Stomach (tissue), 4 donors: ENCODE measurements at regions not wholly inside any gene's neighbourhood (a gene's known extent, or its start where the extent isn't known, plus 50 kb on each side); places are given as distances from the start of the nearest gene placed in this dataset.

ENCODE experiments used
- POLR2AphosphoS5 ChIP-seq, 3 donors: sonication (generic); formaldehyde crosslinking; IDR thresholded peaks; one replicate each; pipeline ENCODE4 v1.6.1; 2016; ENCODE audit warnings: antibody characterized with exemption in 3 of 3
- TF ChIP-seq, protein P1 (sequence below), 7 experiments: fragments of 450-650 bp in 4 of 7; fragments of 200-600 bp in 3 of 7; sonication (generic) in 3 of 7; IDR thresholded peaks; one replicate each; pipeline ENCODE4 v1.5.1; 2016 to 2019; ENCODE audit warnings: antibody characterized with exemption in 7 of 7, control low read depth in 2 of 7, mild to moderate bottlenecking in 1 of 7

DNA sequence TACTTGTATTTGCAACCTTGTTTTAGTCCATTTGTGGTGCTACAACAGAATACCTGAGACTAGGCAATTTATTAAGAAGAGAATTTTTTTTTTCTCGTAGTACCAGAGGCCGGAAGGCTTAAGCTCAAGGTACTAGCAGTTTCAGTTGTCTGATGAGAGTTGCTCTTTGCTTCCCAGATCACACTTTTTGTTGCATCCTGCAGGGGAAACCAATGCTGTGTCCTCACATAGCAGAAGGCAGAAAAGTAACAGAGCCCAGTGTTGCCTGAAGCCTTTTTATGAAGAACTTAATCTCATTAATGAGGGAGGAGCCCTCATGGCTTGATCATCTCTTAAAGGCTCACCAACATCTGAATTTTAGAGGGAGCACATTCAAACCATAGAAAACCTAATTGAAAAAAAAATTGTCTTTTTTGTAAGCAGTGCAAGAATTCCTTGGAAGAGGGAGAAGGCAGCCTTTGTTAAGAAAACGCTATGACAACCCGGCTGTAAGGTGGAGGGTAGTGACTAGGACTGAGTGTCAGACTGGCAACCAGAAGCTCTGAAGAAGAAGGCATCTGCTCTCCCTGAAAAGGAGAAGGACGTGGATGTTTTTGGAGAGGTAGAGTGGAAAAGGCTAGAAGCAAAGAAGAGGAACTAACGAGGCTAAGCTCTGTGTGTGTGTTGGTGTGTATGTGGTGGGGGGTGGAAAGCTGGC is 1245.3 kb downstream of the ROBO2 start:
- TF ChIP-seq, protein P1, sequence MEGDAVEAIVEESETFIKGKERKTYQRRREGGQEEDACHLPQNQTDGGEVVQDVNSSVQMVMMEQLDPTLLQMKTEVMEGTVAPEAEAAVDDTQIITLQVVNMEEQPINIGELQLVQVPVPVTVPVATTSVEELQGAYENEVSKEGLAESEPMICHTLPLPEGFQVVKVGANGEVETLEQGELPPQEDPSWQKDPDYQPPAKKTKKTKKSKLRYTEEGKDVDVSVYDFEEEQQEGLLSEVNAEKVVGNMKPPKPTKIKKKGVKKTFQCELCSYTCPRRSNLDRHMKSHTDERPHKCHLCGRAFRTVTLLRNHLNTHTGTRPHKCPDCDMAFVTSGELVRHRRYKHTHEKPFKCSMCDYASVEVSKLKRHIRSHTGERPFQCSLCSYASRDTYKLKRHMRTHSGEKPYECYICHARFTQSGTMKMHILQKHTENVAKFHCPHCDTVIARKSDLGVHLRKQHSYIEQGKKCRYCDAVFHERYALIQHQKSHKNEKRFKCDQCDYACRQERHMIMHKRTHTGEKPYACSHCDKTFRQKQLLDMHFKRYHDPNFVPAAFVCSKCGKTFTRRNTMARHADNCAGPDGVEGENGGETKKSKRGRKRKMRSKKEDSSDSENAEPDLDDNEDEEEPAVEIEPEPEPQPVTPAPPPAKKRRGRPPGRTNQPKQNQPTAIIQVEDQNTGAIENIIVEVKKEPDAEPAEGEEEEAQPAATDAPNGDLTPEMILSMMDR (IDR thresholded peaks at IDR 0.05), result no peak
- TF ChIP-seq POLR2AphosphoS5 (IDR thresholded peaks at IDR 0.05), result no peak
